Neural cell (in vitro differentiated cells): ENCODE measurements at regions not wholly inside any gene's neighbourhood (a gene's known extent, or its start where the extent isn't known, plus 50 kb on each side); places are given as distances from the start of the nearest gene placed in this dataset.

Experiments used
- EZH2 ChIP-seq: fragments of 200-600, 300-800 bp; shearing (Covaris generic), sonication (generic); IDR thresholded peaks from 2 replicates; pipeline ENCODE4 v1.6.1; 2014; ENCODE audit warnings: antibody characterized with exemption, low read length, borderline replicate concordance, mild to moderate bottlenecking; ENCODE audit not compliant: insufficient read depth, poor library complexity, severe bottlenecking
- TF ChIP-seq, protein P1 (sequence below): fragments of 450-650 bp; IDR thresholded peaks from 2 replicates; pipeline ENCODE4 v1.5.1; 2014; ENCODE audit warnings: antibody characterized with exemption, mild to moderate bottlenecking, moderate library complexity; ENCODE audit not compliant: poor library complexity, severe bottlenecking

DNA sequence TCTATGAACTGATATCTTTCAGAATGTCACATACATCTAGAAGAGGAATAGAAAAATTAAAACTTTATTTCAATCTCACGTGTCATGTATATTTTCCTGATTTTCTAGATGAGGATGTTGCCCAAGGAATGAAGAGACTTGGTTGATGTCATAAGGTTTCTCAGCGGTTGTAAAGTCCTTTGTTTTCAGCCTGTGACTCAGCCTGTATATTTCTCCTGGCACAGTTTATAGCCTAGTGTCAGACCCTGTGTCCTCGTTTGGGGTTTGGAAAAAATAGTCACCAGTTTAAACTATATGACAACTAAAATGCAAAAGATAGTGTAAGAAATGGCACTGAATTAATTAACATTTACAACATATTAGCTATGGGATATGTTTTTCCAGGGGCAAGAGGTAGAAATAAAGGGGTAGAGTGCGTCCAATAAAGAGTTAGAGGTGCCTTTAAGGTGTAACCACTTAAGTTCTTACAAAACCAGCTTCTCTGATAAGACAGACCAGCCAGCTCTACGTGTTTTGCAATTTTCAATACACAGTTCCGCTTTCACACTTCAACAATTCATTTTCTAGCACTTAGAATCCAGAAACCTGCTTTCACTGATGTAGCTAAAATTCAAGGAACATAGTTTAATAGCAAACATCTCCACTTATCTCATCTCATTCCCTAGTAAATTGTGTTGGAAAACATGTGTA lies 1432.6 kb upstream of the TENM4 start:
- no peak for TF ChIP-seq EZH2
- TF ChIP-seq, protein P1, sequence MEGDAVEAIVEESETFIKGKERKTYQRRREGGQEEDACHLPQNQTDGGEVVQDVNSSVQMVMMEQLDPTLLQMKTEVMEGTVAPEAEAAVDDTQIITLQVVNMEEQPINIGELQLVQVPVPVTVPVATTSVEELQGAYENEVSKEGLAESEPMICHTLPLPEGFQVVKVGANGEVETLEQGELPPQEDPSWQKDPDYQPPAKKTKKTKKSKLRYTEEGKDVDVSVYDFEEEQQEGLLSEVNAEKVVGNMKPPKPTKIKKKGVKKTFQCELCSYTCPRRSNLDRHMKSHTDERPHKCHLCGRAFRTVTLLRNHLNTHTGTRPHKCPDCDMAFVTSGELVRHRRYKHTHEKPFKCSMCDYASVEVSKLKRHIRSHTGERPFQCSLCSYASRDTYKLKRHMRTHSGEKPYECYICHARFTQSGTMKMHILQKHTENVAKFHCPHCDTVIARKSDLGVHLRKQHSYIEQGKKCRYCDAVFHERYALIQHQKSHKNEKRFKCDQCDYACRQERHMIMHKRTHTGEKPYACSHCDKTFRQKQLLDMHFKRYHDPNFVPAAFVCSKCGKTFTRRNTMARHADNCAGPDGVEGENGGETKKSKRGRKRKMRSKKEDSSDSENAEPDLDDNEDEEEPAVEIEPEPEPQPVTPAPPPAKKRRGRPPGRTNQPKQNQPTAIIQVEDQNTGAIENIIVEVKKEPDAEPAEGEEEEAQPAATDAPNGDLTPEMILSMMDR = no peak
